ENCODE measurements at regions not wholly inside any gene's neighbourhood (a gene's known extent, or its start where the extent isn't known, plus 50 kb on each side); places are given as distances from the start of the nearest gene placed in this dataset.

- DNase-seq (ENCODE audit: insufficient read length) (no peak), FAIRE-seq (no peak)
- TF ChIP-seq TAF1 (IDR thresholded peaks at IDR 0.05; ENCODE audit: borderline replicate concordance, low read depth, low read length) (no peak), POLR2AphosphoS5 (IDR thresholded peaks at IDR 0.05; ENCODE audit: low read depth, low read length) (no peak), POLR2A (IDR thresholded peaks at IDR 0.05; ENCODE audit: low read depth, low read length) (no peak)
Observed at GRCh38 chr18:61239051-61239450, 94.2 kb upstream of the CDH20 start.

GRCh38 chr18:61241260-61241853 is 91.9 kb upstream of the CDH20 start:
- no peak for TF ChIP-seq POLR2A (IDR thresholded peaks at IDR 0.05; ENCODE audit: low read depth, low read length)
- no peak for TF ChIP-seq TAF1 (IDR thresholded peaks at IDR 0.05; ENCODE audit: borderline replicate concordance, low read depth, low read length)
- no peak for TF ChIP-seq POLR2AphosphoS5 (IDR thresholded peaks at IDR 0.05; ENCODE audit: low read depth, low read length)
- DNase-seq (ENCODE audit: insufficient read length) = no peak
- FAIRE-seq = no peak

- no peak for DNase-seq (ENCODE audit: insufficient read length)
- TF ChIP-seq POLR2AphosphoS5 (IDR thresholded peaks at IDR 0.05; ENCODE audit: low read depth, low read length) = no peak
- no peak for TF ChIP-seq POLR2A (IDR thresholded peaks at IDR 0.05; ENCODE audit: low read depth, low read length)
- TF ChIP-seq TAF1 (IDR thresholded peaks at IDR 0.05; ENCODE audit: borderline replicate concordance, low read depth, low read length) = no peak
- no peak for FAIRE-seq
Observed at GRCh38 chr18:61244632-61245031, 88.6 kb upstream of the CDH20 start.

- DNase-seq (ENCODE audit: insufficient read length) = no peak
- TF ChIP-seq POLR2A (IDR thresholded peaks at IDR 0.05; ENCODE audit: low read depth, low read length) (no peak), TAF1 (IDR thresholded peaks at IDR 0.05; ENCODE audit: borderline replicate concordance, low read depth, low read length) (no peak), POLR2AphosphoS5 (IDR thresholded peaks at IDR 0.05; ENCODE audit: low read depth, low read length) (no peak)
- no peak for FAIRE-seq
Observed at GRCh38 chr18:61245276-61245675, 88.0 kb upstream of the CDH20 start.

- no peak for FAIRE-seq
Observed at GRCh38 chr18:61248589-61248988, 84.6 kb upstream of the CDH20 start.

GRCh38 chr18:61256291-61256690 is 76.9 kb upstream of the CDH20 start:
- FAIRE-seq = no peak

More at GRCh38 chr18:61248589-61248988, 84.6 kb upstream of the CDH20 start:
- DNase-seq (ENCODE audit: insufficient read length) = no peak
- TF ChIP-seq POLR2A (IDR thresholded peaks at IDR 0.05; ENCODE audit: low read depth, low read length) (no peak), POLR2AphosphoS5 (IDR thresholded peaks at IDR 0.05; ENCODE audit: low read depth, low read length) (no peak), TAF1 (IDR thresholded peaks at IDR 0.05; ENCODE audit: borderline replicate concordance, low read depth, low read length) (no peak)

GRCh38 chr18:61261870-61262269 is 71.4 kb upstream of the CDH20 start:
- FAIRE-seq = no peak
- DNase-seq (ENCODE audit: insufficient read length) = no peak
- TF ChIP-seq POLR2A (IDR thresholded peaks at IDR 0.05; ENCODE audit: low read depth, low read length) (no peak), TAF1 (IDR thresholded peaks at IDR 0.05; ENCODE audit: borderline replicate concordance, low read depth, low read length) (no peak), POLR2AphosphoS5 (IDR thresholded peaks at IDR 0.05; ENCODE audit: low read depth, low read length) (no peak)

More at GRCh38 chr18:61256291-61256690, 76.9 kb upstream of the CDH20 start:
- DNase-seq (ENCODE audit: insufficient read length) = no peak
- TF ChIP-seq POLR2AphosphoS5 (IDR thresholded peaks at IDR 0.05; ENCODE audit: low read depth, low read length) (no peak), POLR2A (IDR thresholded peaks at IDR 0.05; ENCODE audit: low read depth, low read length) (no peak), TAF1 (IDR thresholded peaks at IDR 0.05; ENCODE audit: borderline replicate concordance, low read depth, low read length) (no peak)

GRCh38 chr18:61272793-61273192 is 60.4 kb upstream of the CDH20 start:
- FAIRE-seq = no peak
- TF ChIP-seq POLR2A (IDR thresholded peaks at IDR 0.05; ENCODE audit: low read depth, low read length) (no peak), POLR2AphosphoS5 (IDR thresholded peaks at IDR 0.05; ENCODE audit: low read depth, low read length) (no peak), TAF1 (IDR thresholded peaks at IDR 0.05; ENCODE audit: borderline replicate concordance, low read depth, low read length) (no peak)
- DNase-seq (ENCODE audit: insufficient read length) = no peak

GRCh38 chr18:61273533-61273932 is 59.7 kb upstream of the CDH20 start:
- TF ChIP-seq POLR2A (IDR thresholded peaks at IDR 0.05; ENCODE audit: low read depth, low read length) (no peak), TAF1 (IDR thresholded peaks at IDR 0.05; ENCODE audit: borderline replicate concordance, low read depth, low read length) (no peak), POLR2AphosphoS5 (IDR thresholded peaks at IDR 0.05; ENCODE audit: low read depth, low read length) (no peak)
- FAIRE-seq (no peak), DNase-seq (ENCODE audit: insufficient read length) (no peak)

GRCh38 chr18:61274416-61274960 is 58.7 kb upstream of the CDH20 start:
- no peak for FAIRE-seq

GRCh38 chr18:61277808-61278207 is 55.4 kb upstream of the CDH20 start:
- TF ChIP-seq POLR2A (IDR thresholded peaks at IDR 0.05; ENCODE audit: low read depth, low read length) = no peak
- TF ChIP-seq TAF1 (IDR thresholded peaks at IDR 0.05; ENCODE audit: borderline replicate concordance, low read depth, low read length) = no peak
- TF ChIP-seq POLR2AphosphoS5 (IDR thresholded peaks at IDR 0.05; ENCODE audit: low read depth, low read length) = no peak
- FAIRE-seq (no peak), DNase-seq (ENCODE audit: insufficient read length) (no peak)

More at GRCh38 chr18:61274416-61274960, 58.7 kb upstream of the CDH20 start:
- no peak for TF ChIP-seq POLR2A (IDR thresholded peaks at IDR 0.05; ENCODE audit: low read depth, low read length)
- no peak for TF ChIP-seq POLR2AphosphoS5 (IDR thresholded peaks at IDR 0.05; ENCODE audit: low read depth, low read length)
- TF ChIP-seq TAF1 (IDR thresholded peaks at IDR 0.05; ENCODE audit: borderline replicate concordance, low read depth, low read length) = no peak
- DNase-seq (ENCODE audit: insufficient read length) = no peak

GRCh38 chr18:61281431-61281830 is 51.8 kb upstream of the CDH20 start:
- no peak for TF ChIP-seq POLR2A (IDR thresholded peaks at IDR 0.05; ENCODE audit: low read depth, low read length)
- DNase-seq (ENCODE audit: insufficient read length) = no peak
- no peak for FAIRE-seq
